ENCODE measurements at regions not wholly inside any gene's neighbourhood (a gene's known extent, or its start where the extent isn't known, plus 50 kb on each side); places are given as distances from the start of the nearest gene placed in this dataset.

DNA sequence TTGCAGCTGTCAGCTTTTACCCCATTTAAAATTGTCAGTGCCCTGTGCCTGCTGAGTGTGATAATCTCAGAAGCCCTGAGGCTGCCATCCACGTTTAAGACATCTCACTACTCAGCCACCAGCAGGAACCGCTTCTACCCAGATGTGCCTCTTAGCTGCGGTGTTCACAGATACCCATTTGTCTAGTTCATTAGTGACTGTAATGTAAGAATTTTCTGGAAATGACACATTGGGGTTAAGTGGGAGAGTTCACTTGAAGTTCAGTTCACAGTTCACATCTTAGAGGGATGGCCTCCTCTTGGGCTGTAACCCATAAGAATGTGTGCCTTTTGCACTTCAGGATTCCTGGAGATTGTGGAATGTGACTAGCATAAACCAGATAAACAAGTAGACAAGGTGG is 477.7 kb downstream of the BTBD3 start:
- Histone ChIP-seq H3K9me3 (ENCODE audit: control insufficient read depth in 5 of 5, low read length in 5 of 5) (no peaks in the 10 kb centered on the region), H3K4me3 (ENCODE audit: low read depth in 1 of 5, low read length in 5 of 5) (no peak overlapping the region), H3K4me1 (ENCODE audit: control insufficient read depth in 5 of 5, insufficient read depth in 5 of 5, low read length in 5 of 5) (peaks cover 0 to 8% (median 0%) of the 10 kb centered on the region in 5 donors), H3K27me3 (ENCODE audit: control insufficient read depth in 5 of 5, insufficient read depth in 4 of 5, low read length in 5 of 5) (no peaks in the 10 kb centered on the region), H3K27ac (ENCODE audit: low read depth, low read length) (no peak overlapping the region), H3K36me3 (ENCODE audit: control insufficient read depth in 5 of 5, insufficient read depth in 5 of 5, low read length in 5 of 5) (no peaks in the 10 kb centered on the region), H3K9ac (ENCODE audit: low read length in 5 of 5) (no peak overlapping the region)

DNA sequence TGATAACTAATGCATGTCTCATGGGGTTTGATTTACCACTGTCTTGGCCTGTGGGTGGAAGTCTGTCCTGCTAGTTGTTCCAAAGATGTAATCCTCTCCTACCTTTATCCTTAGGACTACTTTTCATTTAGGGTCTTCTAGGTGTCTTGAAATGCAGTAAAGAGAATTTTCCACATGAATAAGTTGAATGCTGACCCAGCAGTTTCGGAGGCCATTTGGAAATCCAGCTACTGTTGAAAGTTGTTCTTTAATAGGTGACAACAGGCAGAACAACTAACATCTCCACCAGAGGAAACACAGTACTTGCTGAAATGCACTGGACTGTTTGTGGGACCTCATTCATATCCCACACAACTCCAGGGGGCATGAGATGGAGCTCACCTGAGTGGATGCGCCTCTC is 478.1 kb downstream of the BTBD3 start:
- no peak overlapping the region for H3K9ac ChIP-seq (ENCODE audit: low read length in 5 of 5)
- no peak overlapping the region for H3K4me3 ChIP-seq (ENCODE audit: low read depth in 1 of 5, low read length in 5 of 5)
- H3K27ac ChIP-seq (ENCODE audit: low read depth, low read length), result no peak overlapping the region
- no peaks in the 10 kb centered on the region for H3K27me3 ChIP-seq (ENCODE audit: control insufficient read depth in 5 of 5, insufficient read depth in 4 of 5, low read length in 5 of 5)
- peaks cover 0 to 5% (median 0%) of the 10 kb centered on the region in 5 donors for H3K4me1 ChIP-seq (ENCODE audit: control insufficient read depth in 5 of 5, insufficient read depth in 5 of 5, low read length in 5 of 5)
- H3K36me3 ChIP-seq (ENCODE audit: control insufficient read depth in 5 of 5, insufficient read depth in 5 of 5, low read length in 5 of 5), result no peaks in the 10 kb centered on the region
- H3K9me3 ChIP-seq (ENCODE audit: control insufficient read depth in 5 of 5, low read length in 5 of 5), result no peaks in the 10 kb centered on the region

DNA sequence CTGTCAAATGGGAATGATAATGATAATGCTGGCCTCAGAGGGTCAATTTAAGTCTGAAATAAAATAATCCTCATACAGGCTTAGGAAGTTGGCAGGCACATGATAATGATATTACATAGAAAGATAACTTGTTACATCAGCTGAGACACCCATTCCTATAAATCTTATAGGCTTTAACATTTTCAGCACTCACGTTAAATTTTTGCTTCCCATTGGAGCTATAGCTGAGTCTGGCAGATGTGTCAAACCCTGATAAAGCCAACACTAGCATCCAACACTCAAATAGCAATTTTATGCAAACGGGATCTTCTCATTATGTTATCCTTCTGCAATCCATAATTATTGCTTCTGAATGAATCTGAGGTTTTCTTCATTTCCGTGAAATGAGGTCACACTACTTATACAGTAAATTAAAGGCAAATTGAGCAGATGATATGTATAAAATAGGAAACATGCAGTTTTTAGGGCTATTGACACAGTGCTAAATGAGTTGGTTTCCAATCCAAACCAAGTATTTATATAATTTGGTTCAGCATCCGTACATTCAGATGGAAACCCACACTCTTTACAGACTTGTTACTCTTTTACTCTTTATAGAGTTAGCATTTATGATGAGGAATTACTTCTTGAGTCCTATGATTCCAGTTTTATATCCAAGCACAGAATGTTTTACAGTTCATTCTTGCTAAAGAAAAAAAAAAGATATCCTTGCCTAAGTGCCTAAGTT is 481.6 kb downstream of the BTBD3 start:
- Histone ChIP-seq H3K9me3 (ENCODE audit: control insufficient read depth in 5 of 5, low read length in 5 of 5) (no peaks in the 10 kb centered on the region), H3K9ac (ENCODE audit: low read length in 5 of 5) (no peak overlapping the region), H3K27ac (ENCODE audit: low read depth, low read length) (no peak overlapping the region), H3K4me3 (ENCODE audit: low read depth in 1 of 5, low read length in 5 of 5) (no peak overlapping the region), H3K27me3 (ENCODE audit: control insufficient read depth in 5 of 5, insufficient read depth in 4 of 5, low read length in 5 of 5) (no peaks in the 10 kb centered on the region), H3K36me3 (ENCODE audit: control insufficient read depth in 5 of 5, insufficient read depth in 5 of 5, low read length in 5 of 5) (no peaks in the 10 kb centered on the region), H3K4me1 (ENCODE audit: control insufficient read depth in 5 of 5, insufficient read depth in 5 of 5, low read length in 5 of 5) (no peaks in the 10 kb centered on the region)

DNA sequence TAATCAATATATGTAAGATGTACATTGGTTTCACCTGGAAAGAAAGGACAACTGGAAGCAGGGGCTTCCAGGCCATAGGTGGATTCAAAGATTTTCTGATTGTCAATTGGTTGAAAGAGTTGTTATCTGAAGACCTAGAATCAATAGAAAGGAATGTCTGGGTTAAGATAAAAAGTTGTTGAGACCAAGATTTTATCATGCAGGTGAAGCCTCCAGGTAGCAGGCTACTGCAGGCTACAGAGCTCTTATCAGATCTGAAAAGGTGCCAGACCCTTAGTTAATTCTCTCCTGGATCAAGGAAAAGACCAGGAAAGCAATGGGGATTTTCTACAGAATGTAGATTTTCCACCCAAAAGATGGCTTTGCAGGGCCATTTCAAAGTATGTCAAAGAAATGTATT is 487.2 kb downstream of the BTBD3 start:
- H3K27ac ChIP-seq (ENCODE audit: low read depth, low read length), result no peak overlapping the region
- no peak overlapping the region for H3K9ac ChIP-seq (ENCODE audit: low read length in 5 of 5)
- H3K9me3 ChIP-seq (ENCODE audit: control insufficient read depth in 5 of 5, low read length in 5 of 5), result peaks cover 10 to 39% (median 27%) of the 10 kb centered on the region in 5 donors

DNA sequence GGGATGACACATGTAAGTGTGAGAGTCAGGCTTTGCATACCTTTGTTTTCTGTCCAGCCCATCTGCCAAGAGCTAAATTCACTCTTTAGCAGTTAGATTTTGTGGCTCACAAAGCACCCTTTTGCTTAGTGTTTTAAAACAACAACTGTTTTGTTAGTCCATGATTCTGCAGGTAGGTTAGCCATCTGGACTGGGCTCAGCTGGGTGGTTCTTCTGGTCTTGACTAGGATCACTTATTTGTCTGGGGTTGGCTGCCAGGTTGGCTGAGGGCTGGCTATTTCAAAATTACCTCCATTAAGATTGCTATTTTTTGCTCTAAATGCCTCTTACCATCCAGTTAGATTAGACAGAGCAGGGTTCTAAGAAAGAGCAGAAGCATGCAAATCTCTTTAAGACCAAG is 489.3 kb downstream of the BTBD3 start:
- Histone ChIP-seq H3K27me3 (ENCODE audit: control insufficient read depth in 5 of 5, insufficient read depth in 4 of 5, low read length in 5 of 5) (no peaks in the 10 kb centered on the region), H3K27ac (ENCODE audit: low read depth, low read length) (no peak overlapping the region), H3K9me3 (ENCODE audit: control insufficient read depth in 5 of 5, low read length in 5 of 5) (peaks cover 10 to 39% (median 27%) of the 10 kb centered on the region in 5 donors), H3K36me3 (ENCODE audit: control insufficient read depth in 5 of 5, insufficient read depth in 5 of 5, low read length in 5 of 5) (no peaks in the 10 kb centered on the region), H3K4me3 (ENCODE audit: low read depth in 1 of 5, low read length in 5 of 5) (peak overlapping the region in 1 of 5 donors; percentile 11), H3K4me1 (ENCODE audit: control insufficient read depth in 5 of 5, insufficient read depth in 5 of 5, low read length in 5 of 5) (no peaks in the 10 kb centered on the region), H3K9ac (ENCODE audit: low read length in 5 of 5) (no peak overlapping the region)

More for the DNA sequence above, 487.2 kb downstream of the BTBD3 start:
- Histone ChIP-seq H3K36me3 (ENCODE audit: control insufficient read depth in 5 of 5, insufficient read depth in 5 of 5, low read length in 5 of 5) (no peaks in the 10 kb centered on the region), H3K27me3 (ENCODE audit: control insufficient read depth in 5 of 5, insufficient read depth in 4 of 5, low read length in 5 of 5) (no peaks in the 10 kb centered on the region), H3K4me1 (ENCODE audit: control insufficient read depth in 5 of 5, insufficient read depth in 5 of 5, low read length in 5 of 5) (no peaks in the 10 kb centered on the region), H3K4me3 (ENCODE audit: low read depth in 1 of 5, low read length in 5 of 5) (no peak overlapping the region)

DNA sequence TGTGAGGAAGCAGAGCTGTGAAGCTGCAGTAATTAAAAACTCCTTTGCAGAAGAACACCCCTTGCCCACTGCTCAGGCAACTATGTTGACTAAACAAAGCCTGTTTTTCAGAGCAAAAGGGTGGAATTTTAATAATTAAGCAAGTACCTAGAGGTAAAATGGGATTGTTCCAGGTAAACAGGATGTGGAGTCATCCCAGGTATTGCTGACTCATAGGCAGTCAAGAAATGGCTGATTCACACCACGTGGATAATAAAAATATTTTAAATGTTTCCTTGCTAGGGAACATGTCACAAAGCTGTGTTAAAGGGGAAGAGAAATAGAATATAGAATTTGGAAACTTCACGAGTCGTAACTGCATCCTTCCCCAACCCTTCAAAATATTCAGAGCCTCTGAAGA is 491.8 kb downstream of the BTBD3 start:
- Histone ChIP-seq H3K9ac (ENCODE audit: low read length in 5 of 5) (no peak overlapping the region), H3K9me3 (ENCODE audit: control insufficient read depth in 5 of 5, low read length in 5 of 5) (peaks cover 10 to 39% (median 27%) of the 10 kb centered on the region in 5 donors), H3K4me3 (ENCODE audit: low read depth in 1 of 5, low read length in 5 of 5) (no peak overlapping the region)

DNA sequence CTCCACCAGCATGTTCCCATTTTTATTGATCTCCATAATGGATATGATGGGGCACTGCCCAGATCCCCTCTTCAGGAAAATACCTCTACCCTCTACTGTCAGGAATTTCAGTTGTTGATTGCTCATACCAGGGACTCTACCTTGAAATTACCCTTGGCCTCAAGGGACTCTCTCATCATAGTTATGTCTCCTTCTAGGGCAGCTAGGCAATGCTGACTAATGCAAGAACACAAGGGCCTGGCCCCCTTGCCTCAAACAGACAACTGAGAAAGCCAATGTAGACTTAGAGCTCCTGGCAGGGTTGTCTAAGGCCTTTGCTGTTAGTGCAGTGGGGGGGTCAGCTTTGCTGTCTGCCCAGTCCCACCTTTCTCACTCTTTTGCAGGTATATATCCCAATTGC is 493.1 kb downstream of the BTBD3 start:
- peaks cover 0 to 5% (median 0%) of the 10 kb centered on the region in 5 donors for H3K4me1 ChIP-seq (ENCODE audit: control insufficient read depth in 5 of 5, insufficient read depth in 5 of 5, low read length in 5 of 5)
- no peak overlapping the region for H3K4me3 ChIP-seq (ENCODE audit: low read depth in 1 of 5, low read length in 5 of 5)
- no peaks in the 10 kb centered on the region for H3K36me3 ChIP-seq (ENCODE audit: control insufficient read depth in 5 of 5, insufficient read depth in 5 of 5, low read length in 5 of 5)
- no peak overlapping the region for H3K27ac ChIP-seq (ENCODE audit: low read depth, low read length)
- H3K9me3 ChIP-seq (ENCODE audit: control insufficient read depth in 5 of 5, low read length in 5 of 5), result peaks cover 10 to 34% (median 27%) of the 10 kb centered on the region in 5 donors
- H3K27me3 ChIP-seq (ENCODE audit: control insufficient read depth in 5 of 5, insufficient read depth in 4 of 5, low read length in 5 of 5), result no peaks in the 10 kb centered on the region
- no peak overlapping the region for H3K9ac ChIP-seq (ENCODE audit: low read length in 5 of 5)

More for the DNA sequence above, 491.8 kb downstream of the BTBD3 start:
- H3K4me1 ChIP-seq (ENCODE audit: control insufficient read depth in 5 of 5, insufficient read depth in 5 of 5, low read length in 5 of 5), result no peaks in the 10 kb centered on the region
- H3K36me3 ChIP-seq (ENCODE audit: control insufficient read depth in 5 of 5, insufficient read depth in 5 of 5, low read length in 5 of 5), result no peaks in the 10 kb centered on the region
- H3K27me3 ChIP-seq (ENCODE audit: control insufficient read depth in 5 of 5, insufficient read depth in 4 of 5, low read length in 5 of 5), result no peaks in the 10 kb centered on the region
- H3K27ac ChIP-seq (ENCODE audit: low read depth, low read length), result no peak overlapping the region

DNA sequence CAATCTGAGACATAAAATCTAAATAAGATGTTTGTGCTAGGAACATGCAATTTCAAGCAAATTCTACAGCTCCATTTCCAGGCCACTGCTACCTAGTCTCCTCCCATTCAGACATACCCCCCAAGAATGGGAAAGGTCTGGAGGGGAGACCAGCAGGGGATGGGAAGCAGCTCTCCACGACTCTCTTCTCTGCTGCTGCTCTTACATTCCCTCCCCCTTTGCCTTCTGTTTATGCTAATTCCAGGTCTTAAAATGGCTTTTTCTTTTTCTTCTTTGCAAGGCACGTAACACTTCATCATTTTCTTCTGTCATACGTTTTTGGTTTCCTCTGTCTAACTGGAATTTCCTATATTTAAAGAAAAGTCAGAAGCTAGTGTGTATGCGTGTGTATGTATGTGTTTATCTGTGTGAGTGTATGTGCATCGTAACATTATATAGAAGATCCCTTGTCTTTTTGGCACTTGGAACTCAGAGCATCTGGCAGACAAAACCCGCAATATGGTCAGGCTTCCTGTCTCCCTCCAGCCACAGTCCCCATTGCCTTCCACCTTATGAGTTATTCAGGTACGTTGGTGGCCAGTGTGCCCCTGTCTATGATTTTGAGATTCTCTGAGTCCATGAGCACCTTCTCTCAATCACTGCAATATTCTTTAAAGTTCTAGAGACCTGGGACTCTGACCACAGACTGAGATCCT is 493.7 kb downstream of the BTBD3 start:
- no peak overlapping the region for H3K4me3 ChIP-seq (ENCODE audit: low read depth in 1 of 5, low read length in 5 of 5)
- no peaks in the 10 kb centered on the region for H3K27me3 ChIP-seq (ENCODE audit: control insufficient read depth in 5 of 5, insufficient read depth in 4 of 5, low read length in 5 of 5)
- no peaks in the 10 kb centered on the region for H3K36me3 ChIP-seq (ENCODE audit: control insufficient read depth in 5 of 5, insufficient read depth in 5 of 5, low read length in 5 of 5)
- no peak overlapping the region for H3K9ac ChIP-seq (ENCODE audit: low read length in 5 of 5)
- H3K9me3 ChIP-seq (ENCODE audit: control insufficient read depth in 5 of 5, low read length in 5 of 5), result peaks cover 7 to 29% (median 22%) of the 10 kb centered on the region in 5 donors
- H3K4me1 ChIP-seq (ENCODE audit: control insufficient read depth in 5 of 5, insufficient read depth in 5 of 5, low read length in 5 of 5), result peaks cover 0 to 5% (median 0%) of the 10 kb centered on the region in 5 donors
- H3K27ac ChIP-seq (ENCODE audit: low read depth, low read length), result no peak overlapping the region

DNA sequence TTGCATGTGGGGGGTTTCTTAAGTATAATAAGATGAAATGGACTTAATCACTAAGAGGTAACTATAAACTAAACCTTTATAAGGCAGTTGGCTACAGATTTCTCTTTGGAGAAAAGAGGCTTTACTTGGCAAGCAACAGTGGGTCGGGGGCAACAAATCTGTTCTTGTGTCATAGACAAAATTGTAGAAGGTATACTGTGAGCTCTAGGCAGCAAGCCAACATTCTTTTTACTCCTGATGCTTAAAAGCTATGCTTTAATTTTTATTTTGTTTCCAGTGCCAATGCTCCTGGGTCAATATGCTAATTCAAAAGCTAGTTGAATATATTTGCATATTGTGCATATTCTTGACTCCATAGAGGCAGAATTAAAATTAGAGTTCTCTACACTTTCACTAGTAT is 495.4 kb downstream of the BTBD3 start:
- Histone ChIP-seq H3K9me3 (ENCODE audit: control insufficient read depth in 5 of 5, low read length in 5 of 5) (peaks cover 4 to 14% (median 8%) of the 10 kb centered on the region in 5 donors), H3K9ac (ENCODE audit: low read length in 5 of 5) (no peak overlapping the region), H3K36me3 (ENCODE audit: control insufficient read depth in 5 of 5, insufficient read depth in 5 of 5, low read length in 5 of 5) (no peaks in the 10 kb centered on the region), H3K4me1 (ENCODE audit: control insufficient read depth in 5 of 5, insufficient read depth in 5 of 5, low read length in 5 of 5) (peaks cover 0 to 5% (median 0%) of the 10 kb centered on the region in 5 donors), H3K4me3 (ENCODE audit: low read depth in 1 of 5, low read length in 5 of 5) (no peak overlapping the region), H3K27ac (ENCODE audit: low read depth, low read length) (no peak overlapping the region), H3K27me3 (ENCODE audit: control insufficient read depth in 5 of 5, insufficient read depth in 4 of 5, low read length in 5 of 5) (no peaks in the 10 kb centered on the region)

Data from subcutaneous abdominal adipose tissue (tissue), 5 donors.